HG02588 (cell line): ENCODE measurements at regions not wholly inside any gene's neighbourhood (a gene's known extent, or its start where the extent isn't known, plus 50 kb on each side); places are given as distances from the start of the nearest gene placed in this dataset.

Source experiments
- ATAC-seq: cut with Tn5 transposase; IDR thresholded peaks from one replicate; pipeline ENCODE4 v1.9.1; 2021; ENCODE audit warnings: mild to moderate bottlenecking, moderate library complexity; ENCODE audit not compliant: unreplicated experiment

- no peak for ATAC-seq
These were observed 382.9 kb downstream of the TMEM161B start for GRCh38 chr5:87885758-87886157.

DNA sequence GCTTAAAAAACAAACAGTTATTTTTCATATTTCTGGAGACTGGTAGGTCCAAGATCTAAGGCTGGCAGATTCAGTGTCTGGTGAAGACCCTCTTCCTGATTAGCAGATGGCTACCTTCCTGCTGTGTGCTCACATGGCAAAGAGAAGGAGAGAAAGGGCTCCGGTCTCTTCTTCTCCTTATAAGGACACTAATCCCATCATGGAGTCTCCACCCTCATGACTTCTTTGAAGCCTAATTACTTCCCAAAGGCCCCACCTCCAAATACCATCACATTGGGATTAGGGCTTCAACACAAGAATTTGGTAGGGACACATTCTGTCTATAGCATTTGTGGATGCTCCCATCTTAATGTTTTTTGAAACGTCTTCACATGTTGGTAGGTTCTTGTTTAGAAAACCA is 391.1 kb downstream of the TMEM161B start:
- ATAC-seq: no peak

GRCh38 chr5:87877023-87877422 is 391.6 kb downstream of the TMEM161B start:
- ATAC-seq: no peak

GRCh38 chr5:87876616-87877015 is 392.0 kb downstream of the TMEM161B start:
- ATAC-seq: no peak

- ATAC-seq: no peak
These were observed 395.7 kb downstream of the TMEM161B start for GRCh38 chr5:87872986-87873385.

- no peak for ATAC-seq
These were observed 399.9 kb downstream of the TMEM161B start for GRCh38 chr5:87868792-87869191.

DNA sequence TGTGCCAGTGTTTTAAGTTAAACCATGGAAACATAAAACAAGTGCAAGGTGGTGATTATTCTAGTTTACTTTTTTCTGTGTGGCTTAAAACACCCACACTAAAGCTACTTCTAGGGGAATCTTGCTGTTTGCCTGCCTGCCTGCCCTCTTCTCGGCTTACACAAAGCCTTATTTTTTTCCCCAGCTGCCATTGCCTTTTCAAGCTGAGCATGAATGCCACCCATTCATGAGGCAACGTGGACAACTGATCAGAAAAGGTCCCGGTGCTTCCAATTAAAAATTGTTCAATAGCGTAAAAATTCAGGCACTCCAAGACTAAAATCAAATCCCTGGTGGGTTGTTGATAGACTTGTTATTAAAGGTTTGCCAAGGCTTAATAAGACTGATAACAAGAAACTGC is 401.4 kb downstream of the TMEM161B start:
- no peak for ATAC-seq

DNA sequence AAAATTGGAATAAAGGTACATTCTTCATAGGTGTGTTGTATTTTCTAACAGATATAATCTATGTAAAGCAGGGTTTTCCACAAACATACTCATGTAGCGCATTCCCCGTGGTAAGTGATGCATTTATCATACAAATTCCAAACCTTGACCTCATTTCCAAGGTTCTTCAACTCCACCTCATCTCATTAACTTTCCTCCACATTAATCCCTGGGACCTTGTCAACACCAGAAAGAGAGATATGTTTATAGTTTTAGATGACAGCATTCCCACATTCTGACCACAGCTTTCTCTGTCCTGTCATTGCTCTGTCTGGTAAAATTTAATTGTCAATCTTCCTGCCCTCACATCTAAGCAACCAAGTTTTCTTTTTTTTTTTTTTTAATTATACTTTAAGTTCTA is 415.1 kb downstream of the TMEM161B start:
- no peak for ATAC-seq

DNA sequence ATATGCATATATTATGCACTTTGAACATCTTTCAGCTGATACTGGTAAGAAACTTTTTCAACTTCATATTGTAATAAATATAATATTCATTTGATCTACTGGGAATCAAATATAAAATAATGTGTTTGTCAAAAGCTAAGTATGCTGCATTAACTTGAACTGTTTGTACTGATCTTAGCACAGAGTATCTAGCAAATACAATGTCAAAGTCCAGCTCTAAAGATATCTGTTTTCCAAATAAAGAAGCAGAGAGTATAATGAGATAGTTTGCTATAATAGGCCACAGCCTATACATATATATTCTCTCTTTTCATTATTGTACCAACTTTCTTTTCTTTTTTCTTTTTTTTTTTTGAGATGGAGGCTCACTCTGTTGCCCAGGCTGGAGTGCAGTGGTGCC is 417.0 kb downstream of the TMEM161B start:
- no peak for ATAC-seq

GRCh38 chr5:87850843-87851242 is 417.8 kb downstream of the TMEM161B start:
- ATAC-seq: no peak

GRCh38 chr5:87845734-87846133 is 422.9 kb downstream of the TMEM161B start:
- no peak for ATAC-seq

DNA sequence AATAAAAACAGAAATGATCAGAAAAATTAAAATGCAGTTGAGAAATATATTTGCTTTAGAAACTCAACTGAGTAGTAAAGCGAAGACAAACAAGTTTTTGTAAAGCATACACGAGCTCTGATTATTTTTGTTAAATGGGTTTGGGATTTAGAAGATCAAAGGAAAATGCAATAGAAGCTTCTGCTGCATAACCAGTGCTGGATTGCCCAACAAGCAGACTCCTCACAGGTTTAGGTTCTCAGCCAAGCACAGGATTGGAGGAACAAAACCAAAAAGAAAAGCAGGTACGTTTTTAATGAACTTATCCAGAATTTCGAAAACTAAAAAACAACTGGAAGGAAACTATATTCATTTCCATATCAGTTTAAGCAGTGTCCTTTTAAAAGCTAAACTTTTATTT is 423.8 kb downstream of the TMEM161B start:
- no peak for ATAC-seq

GRCh38 chr5:87844449-87844848 is 424.2 kb downstream of the TMEM161B start:
- ATAC-seq: no peak

- no peak for ATAC-seq
These were observed 424.0 kb upstream of the CCNH start for GRCh38 chr5:87836696-87837095.

- ATAC-seq: no peak
These were observed 418.8 kb upstream of the CCNH start for GRCh38 chr5:87831499-87831898.

DNA sequence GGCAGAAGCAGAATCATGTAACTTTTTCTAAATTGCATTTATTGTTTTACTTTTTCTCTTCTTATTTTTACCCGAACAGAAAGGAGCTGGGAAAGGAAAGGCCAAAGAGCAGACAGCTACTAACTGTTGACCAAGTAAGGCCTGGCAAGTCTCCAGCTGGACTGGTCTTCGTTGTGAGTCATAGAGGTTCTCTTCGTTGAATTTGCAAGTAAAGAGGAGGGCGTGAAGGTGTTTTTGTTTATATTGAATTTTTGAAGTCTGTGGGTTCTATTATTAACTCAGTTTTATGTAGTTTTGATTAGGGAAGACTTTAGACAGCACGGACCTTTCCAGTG is 416.5 kb upstream of the CCNH start:
- no peak for ATAC-seq

DNA sequence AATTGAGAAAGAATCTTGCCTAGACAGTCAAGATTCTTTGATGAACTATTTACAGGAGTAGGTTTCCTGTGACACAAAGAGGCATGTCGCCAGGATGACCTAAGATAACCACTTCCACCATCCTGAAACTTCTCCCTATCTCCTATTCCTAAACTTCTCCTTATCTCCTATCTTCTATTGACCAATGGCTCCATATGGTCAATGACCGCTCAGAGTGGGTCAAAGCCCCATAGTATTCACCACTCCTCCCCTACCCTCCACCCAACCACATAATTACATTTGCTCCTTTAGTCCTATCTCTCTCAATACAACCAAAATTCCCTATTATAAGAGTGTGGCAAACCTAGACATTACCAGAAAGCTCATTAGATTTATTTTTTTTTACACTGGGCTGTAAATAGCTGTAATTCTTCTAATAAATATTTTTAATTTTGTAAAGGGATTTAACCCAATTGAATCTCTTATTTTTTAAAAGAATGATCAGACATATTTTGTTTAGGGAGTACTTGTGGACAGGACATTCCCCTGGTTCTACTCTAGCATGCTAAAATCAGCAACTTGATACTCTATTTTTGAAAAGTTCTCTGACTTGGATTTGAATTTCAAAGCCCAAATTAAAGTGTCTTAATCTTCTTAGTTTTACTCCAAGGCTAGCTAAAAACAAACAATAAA is 416.0 kb upstream of the CCNH start:
- no peak for ATAC-seq

DNA sequence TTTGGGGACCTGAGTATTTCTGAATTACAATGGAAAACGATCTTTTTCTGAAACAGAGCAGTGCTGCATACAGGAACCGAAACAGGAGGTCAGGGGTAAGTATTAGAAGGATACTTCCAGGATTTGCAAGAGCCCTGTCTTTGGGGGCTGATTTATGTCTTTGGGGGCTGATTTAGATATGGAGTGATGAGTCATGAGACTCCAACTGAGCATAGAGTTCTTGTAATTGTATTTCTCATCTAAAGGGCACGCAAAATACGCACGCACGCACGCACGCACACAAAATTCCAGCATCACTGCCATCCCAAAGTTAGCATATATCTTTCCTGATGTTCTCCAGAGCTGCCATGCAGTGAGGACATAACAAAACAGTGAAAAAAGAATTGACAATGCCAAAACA is 414.8 kb upstream of the CCNH start:
- no peak for ATAC-seq

- no peak for ATAC-seq
These were observed 413.8 kb upstream of the CCNH start for GRCh38 chr5:87826507-87826906.

- no peak for ATAC-seq
These were observed 412.9 kb upstream of the CCNH start for GRCh38 chr5:87825583-87825982.

DNA sequence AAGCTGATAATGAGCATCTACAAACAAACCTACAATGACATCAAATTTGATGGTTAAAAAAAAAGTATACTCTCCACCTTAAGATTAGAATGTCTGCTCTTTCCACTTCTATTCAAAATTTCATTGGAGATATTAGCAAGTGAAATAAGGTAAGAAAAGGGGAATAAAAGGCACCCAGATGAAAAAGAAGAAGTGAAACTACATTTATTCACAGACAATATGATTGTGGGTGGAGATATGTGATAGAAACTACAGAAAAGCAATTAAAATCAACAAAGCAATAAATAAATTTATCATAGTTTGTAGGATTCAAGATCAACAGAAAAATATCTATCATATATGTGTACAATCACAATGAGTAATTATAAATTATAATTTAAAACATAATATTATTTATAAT is 395.1 kb upstream of the CCNH start:
- no peak for ATAC-seq

DNA sequence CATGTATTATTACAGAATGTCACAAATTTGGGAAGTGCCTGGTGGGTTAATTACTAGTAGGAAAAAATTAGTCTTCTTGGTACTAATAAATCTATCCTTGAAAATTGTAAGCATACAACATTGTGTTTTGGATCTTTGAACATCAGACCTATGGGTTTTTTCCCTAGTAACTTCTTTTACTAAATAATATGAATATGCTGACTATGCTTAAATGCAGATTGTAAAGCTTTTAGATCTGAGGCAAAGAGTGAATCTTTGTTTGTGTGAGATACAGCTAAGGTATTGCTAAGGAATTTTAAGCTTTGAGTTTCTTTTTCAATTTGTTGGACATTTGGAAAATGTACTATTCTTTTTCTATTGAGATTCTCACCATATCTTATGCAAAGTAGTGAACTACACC is 390.6 kb upstream of the CCNH start:
- ATAC-seq: no peak

DNA sequence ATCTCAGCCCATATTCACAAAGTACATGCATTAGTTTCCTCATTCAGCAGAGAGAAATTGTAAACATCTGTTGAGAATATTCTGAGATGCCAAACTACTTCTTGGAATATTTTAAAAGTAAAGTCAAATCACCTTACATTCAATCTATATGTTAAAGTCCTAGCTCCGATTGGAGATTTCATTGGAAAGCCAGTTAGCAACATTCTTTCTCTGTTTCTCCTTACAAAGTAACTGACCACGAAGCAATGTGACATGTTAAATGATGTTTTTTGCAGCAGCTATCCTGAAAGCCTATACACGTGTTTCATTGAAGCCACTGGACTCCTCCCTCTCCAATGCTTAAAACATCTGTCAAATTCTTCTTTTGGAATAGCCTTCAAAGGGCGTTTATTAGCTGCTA is 379.1 kb upstream of the CCNH start:
- no peak for ATAC-seq

GRCh38 chr5:87788416-87788815 is 375.7 kb upstream of the CCNH start:
- no peak for ATAC-seq
